ENCODE measurements at regions not wholly inside any gene's neighbourhood (a gene's known extent, or its start where the extent isn't known, plus 50 kb on each side); places are given as distances from the start of the nearest gene placed in this dataset.
"Not testable (repeated sequence)": the region's sequence is repeated elsewhere in the genome, so short reads cannot be mapped to it uniquely, and the experiment has no call there.

- DNase-seq: no peak
- in situ Hi-C loops (cut with HindIII; ENCODE audit: low pct_ligation_motif_present, low pct_unique_long_range_greater_than_20kb, low sequenced_read_pairs): no loop called here
Measured at GRCh38 chr5:159480849-159481248, 150.6 kb upstream of the IL12B start.

GRCh38 chr5:159481751-159482150, 151.5 kb upstream of the IL12B start:
- in situ Hi-C loops (cut with HindIII; ENCODE audit: low pct_ligation_motif_present, low pct_unique_long_range_greater_than_20kb, low sequenced_read_pairs): no loop called here

GRCh38 chr5:159486836-159487235, 156.5 kb upstream of the IL12B start:
- in situ Hi-C loops (cut with HindIII; ENCODE audit: low pct_ligation_motif_present, low pct_unique_long_range_greater_than_20kb, low sequenced_read_pairs): no loop called here

More at GRCh38 chr5:159481751-159482150, 151.5 kb upstream of the IL12B start:
- no peak for DNase-seq

GRCh38 chr5:159488516-159488915, 158.2 kb upstream of the IL12B start:
- in situ Hi-C loops (cut with HindIII; ENCODE audit: low pct_ligation_motif_present, low pct_unique_long_range_greater_than_20kb, low sequenced_read_pairs): no loop called here
- DNase-seq: no peak

More at GRCh38 chr5:159486836-159487235, 156.5 kb upstream of the IL12B start:
- DNase-seq: no peak

- DNase-seq: no peak
- in situ Hi-C loops (cut with HindIII; ENCODE audit: low pct_ligation_motif_present, low pct_unique_long_range_greater_than_20kb, low sequenced_read_pairs): no loop called here
Measured at GRCh38 chr5:159489779-159490178, 159.5 kb upstream of the IL12B start.

- in situ Hi-C loops (cut with HindIII; ENCODE audit: low pct_ligation_motif_present, low pct_unique_long_range_greater_than_20kb, low sequenced_read_pairs): no loop called here
- no peak for DNase-seq
Measured at GRCh38 chr5:159490507-159490906, 160.2 kb upstream of the IL12B start.

- in situ Hi-C loops (cut with HindIII; ENCODE audit: low pct_ligation_motif_present, low pct_unique_long_range_greater_than_20kb, low sequenced_read_pairs): no loop called here
- DNase-seq: no peak
Measured at GRCh38 chr5:159493696-159494095, 163.4 kb upstream of the IL12B start.

- in situ Hi-C loops (cut with HindIII; ENCODE audit: low pct_ligation_motif_present, low pct_unique_long_range_greater_than_20kb, low sequenced_read_pairs): no loop called here
- DNase-seq: no peak
Measured at GRCh38 chr5:159496773-159497172, 166.5 kb upstream of the IL12B start.

- in situ Hi-C loops (cut with HindIII; ENCODE audit: low pct_ligation_motif_present, low pct_unique_long_range_greater_than_20kb, low sequenced_read_pairs): no loop called here
- DNase-seq: no peak
Measured at GRCh38 chr5:159497221-159497620, 166.9 kb upstream of the IL12B start.

- no peak for DNase-seq
- in situ Hi-C loops (cut with HindIII; ENCODE audit: low pct_ligation_motif_present, low pct_unique_long_range_greater_than_20kb, low sequenced_read_pairs): no loop called here
Measured at GRCh38 chr5:159498630-159499029, 168.3 kb upstream of the IL12B start.

GRCh38 chr5:159502116-159502515, 171.8 kb upstream of the IL12B start:
- in situ Hi-C loops (cut with HindIII; ENCODE audit: low pct_ligation_motif_present, low pct_unique_long_range_greater_than_20kb, low sequenced_read_pairs); DNase-seq: not testable (repeated sequence)

GRCh38 chr5:159503236-159503635, 172.9 kb upstream of the IL12B start:
- in situ Hi-C loops (cut with HindIII; ENCODE audit: low pct_ligation_motif_present, low pct_unique_long_range_greater_than_20kb, low sequenced_read_pairs): no loop called here
- no peak for DNase-seq

GRCh38 chr5:159504106-159504856, 174.0 kb upstream of the IL12B start:
- in situ Hi-C loops (cut with HindIII; ENCODE audit: low pct_ligation_motif_present, low pct_unique_long_range_greater_than_20kb, low sequenced_read_pairs): no loop called here
- no peak for DNase-seq

- in situ Hi-C loops (cut with HindIII; ENCODE audit: low pct_ligation_motif_present, low pct_unique_long_range_greater_than_20kb, low sequenced_read_pairs): no loop called here
- peak; percentile 40 for DNase-seq
Measured at GRCh38 chr5:159504857-159505304, 174.6 kb upstream of the IL12B start.

GRCh38 chr5:159507055-159507454, 176.8 kb upstream of the IL12B start:
- in situ Hi-C loops (cut with HindIII; ENCODE audit: low pct_ligation_motif_present, low pct_unique_long_range_greater_than_20kb, low sequenced_read_pairs): no loop called here
- no peak for DNase-seq

GRCh38 chr5:159507661-159508060, 177.4 kb upstream of the IL12B start:
- no peak for DNase-seq
- in situ Hi-C loops (cut with HindIII; ENCODE audit: low pct_ligation_motif_present, low pct_unique_long_range_greater_than_20kb, low sequenced_read_pairs): no loop called here

GRCh38 chr5:159508344-159508743, 178.1 kb upstream of the IL12B start:
- in situ Hi-C loops (cut with HindIII; ENCODE audit: low pct_ligation_motif_present, low pct_unique_long_range_greater_than_20kb, low sequenced_read_pairs): no loop called here

GRCh38 chr5:159509002-159509660, 178.8 kb upstream of the IL12B start:
- in situ Hi-C loops (cut with HindIII; ENCODE audit: low pct_ligation_motif_present, low pct_unique_long_range_greater_than_20kb, low sequenced_read_pairs): no loop called here
- no peak for DNase-seq

More at GRCh38 chr5:159508344-159508743, 178.1 kb upstream of the IL12B start:
- no peak for DNase-seq

GRCh38 chr5:159510282-159510681, 180.0 kb upstream of the IL12B start:
- no peak for DNase-seq
- in situ Hi-C loops (cut with HindIII; ENCODE audit: low pct_ligation_motif_present, low pct_unique_long_range_greater_than_20kb, low sequenced_read_pairs): no loop called here

- no peak for DNase-seq
- in situ Hi-C loops (cut with HindIII; ENCODE audit: low pct_ligation_motif_present, low pct_unique_long_range_greater_than_20kb, low sequenced_read_pairs): no loop called here
Measured at GRCh38 chr5:159511570-159511969, 181.3 kb upstream of the IL12B start.
